AG04450 (cell line): ENCODE measurements at regions not wholly inside any gene's neighbourhood (a gene's known extent, or its start where the extent isn't known, plus 50 kb on each side); places are given as distances from the start of the nearest gene placed in this dataset.

Experiments
- CTCF ChIA-PET: fragments of 300-600, 350-600 bp; formaldehyde crosslinking; extraction: SDS; loops from one replicate; lab custom pipeline; 2022; ENCODE audit warnings: antibody characterized with exemption, inconsistent platforms; lab: Charles Lee
- POLR2A ChIA-PET: fragments of 350-600 bp; formaldehyde crosslinking; extraction: SDS; loops from one replicate; lab custom pipeline; 2021; ENCODE audit warnings: antibody characterized with exemption, inconsistent platforms; lab: Yijun Ruan, JAX
- DNase-seq: peaks from one replicate; pipeline ENCODE4 v3.0.0-alpha.2; 2011; ENCODE audit warnings: low read depth, low spot score
- H3K27ac ChIP-seq: one replicate; pipeline ENCODE4 v1.5.1; 2012; ENCODE audit warnings: low read depth, low read length, control low read depth
- H3K27me3 ChIP-seq: one replicate; pipeline ENCODE4 v1.6.0; 2012; ENCODE audit warnings: low read length; ENCODE audit not compliant: control insufficient read depth, insufficient read depth
- H3K4me3 ChIP-seq: 2 replicates; pipeline ENCODE4 v1.5.1; 2011; ENCODE audit warnings: mild to moderate bottlenecking, low read depth, low read length, control low read depth
- H3K9me3 ChIP-seq: 2 replicates; pipeline ENCODE4 v1.5.1; 2012; ENCODE audit warnings: low read length; ENCODE audit not compliant: control insufficient read depth, insufficient read depth
- TF ChIP-seq, protein P1 (sequence below): IDR thresholded peaks from 2 replicates; pipeline ENCODE4 v1.5.1; 2011; ENCODE audit warnings: low read depth, low read length, control low read depth, inconsistent platforms

DNA sequence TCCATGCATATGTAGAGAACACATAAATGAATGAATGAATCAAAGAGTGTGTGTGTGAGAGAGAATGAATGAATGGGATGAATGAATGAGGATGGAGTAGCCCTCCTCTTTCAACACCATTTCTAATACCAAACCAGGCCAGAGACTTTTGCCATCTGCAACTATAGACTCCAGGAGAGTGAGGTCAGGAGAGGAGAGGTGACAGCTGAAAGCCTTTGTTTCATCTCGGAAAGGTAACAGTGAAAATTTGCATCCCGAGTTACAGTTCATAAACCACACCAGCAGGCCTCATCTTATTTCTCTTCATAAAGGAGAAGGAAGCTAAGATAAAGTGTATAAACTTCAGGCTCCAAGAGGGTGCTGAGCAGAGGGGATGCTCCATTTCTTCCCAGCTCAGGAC, 255.3 kb upstream of the KLF4 start:
- TF ChIP-seq, protein P1, sequence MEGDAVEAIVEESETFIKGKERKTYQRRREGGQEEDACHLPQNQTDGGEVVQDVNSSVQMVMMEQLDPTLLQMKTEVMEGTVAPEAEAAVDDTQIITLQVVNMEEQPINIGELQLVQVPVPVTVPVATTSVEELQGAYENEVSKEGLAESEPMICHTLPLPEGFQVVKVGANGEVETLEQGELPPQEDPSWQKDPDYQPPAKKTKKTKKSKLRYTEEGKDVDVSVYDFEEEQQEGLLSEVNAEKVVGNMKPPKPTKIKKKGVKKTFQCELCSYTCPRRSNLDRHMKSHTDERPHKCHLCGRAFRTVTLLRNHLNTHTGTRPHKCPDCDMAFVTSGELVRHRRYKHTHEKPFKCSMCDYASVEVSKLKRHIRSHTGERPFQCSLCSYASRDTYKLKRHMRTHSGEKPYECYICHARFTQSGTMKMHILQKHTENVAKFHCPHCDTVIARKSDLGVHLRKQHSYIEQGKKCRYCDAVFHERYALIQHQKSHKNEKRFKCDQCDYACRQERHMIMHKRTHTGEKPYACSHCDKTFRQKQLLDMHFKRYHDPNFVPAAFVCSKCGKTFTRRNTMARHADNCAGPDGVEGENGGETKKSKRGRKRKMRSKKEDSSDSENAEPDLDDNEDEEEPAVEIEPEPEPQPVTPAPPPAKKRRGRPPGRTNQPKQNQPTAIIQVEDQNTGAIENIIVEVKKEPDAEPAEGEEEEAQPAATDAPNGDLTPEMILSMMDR: no peak
- POLR2A ChIA-PET: no interaction called here
- CTCF ChIA-PET: no interaction called here

GRCh38 chr9:107742531-107743309, 253.2 kb upstream of the KLF4 start:
- CTCF ChIA-PET: interaction anchor here (1.6 kb wide), 1 partner anchor 259 kb away, joined by 3 read pairs; no protein-coding TSS in a partner anchor
- no peak for DNase-seq
- TF ChIP-seq, protein P1: no peak
- Histone ChIP-seq H3K27ac (no peak overlapping the region), H3K4me3 (no peak overlapping the region), H3K9me3 (no peaks in the 10 kb centered on the region; the same call in 1 of the 2 replicates), H3K27me3 (no peaks in the 10 kb centered on the region)
- POLR2A ChIA-PET: no interaction called here

More for the DNA sequence above, 255.3 kb upstream of the KLF4 start:
- no peak overlapping the region for H3K27ac ChIP-seq
- H3K4me3 ChIP-seq: no peak overlapping the region
- no peak for DNase-seq
- H3K27me3 ChIP-seq: no peaks in the 10 kb centered on the region
- no peaks in the 10 kb centered on the region for H3K9me3 ChIP-seq

DNA sequence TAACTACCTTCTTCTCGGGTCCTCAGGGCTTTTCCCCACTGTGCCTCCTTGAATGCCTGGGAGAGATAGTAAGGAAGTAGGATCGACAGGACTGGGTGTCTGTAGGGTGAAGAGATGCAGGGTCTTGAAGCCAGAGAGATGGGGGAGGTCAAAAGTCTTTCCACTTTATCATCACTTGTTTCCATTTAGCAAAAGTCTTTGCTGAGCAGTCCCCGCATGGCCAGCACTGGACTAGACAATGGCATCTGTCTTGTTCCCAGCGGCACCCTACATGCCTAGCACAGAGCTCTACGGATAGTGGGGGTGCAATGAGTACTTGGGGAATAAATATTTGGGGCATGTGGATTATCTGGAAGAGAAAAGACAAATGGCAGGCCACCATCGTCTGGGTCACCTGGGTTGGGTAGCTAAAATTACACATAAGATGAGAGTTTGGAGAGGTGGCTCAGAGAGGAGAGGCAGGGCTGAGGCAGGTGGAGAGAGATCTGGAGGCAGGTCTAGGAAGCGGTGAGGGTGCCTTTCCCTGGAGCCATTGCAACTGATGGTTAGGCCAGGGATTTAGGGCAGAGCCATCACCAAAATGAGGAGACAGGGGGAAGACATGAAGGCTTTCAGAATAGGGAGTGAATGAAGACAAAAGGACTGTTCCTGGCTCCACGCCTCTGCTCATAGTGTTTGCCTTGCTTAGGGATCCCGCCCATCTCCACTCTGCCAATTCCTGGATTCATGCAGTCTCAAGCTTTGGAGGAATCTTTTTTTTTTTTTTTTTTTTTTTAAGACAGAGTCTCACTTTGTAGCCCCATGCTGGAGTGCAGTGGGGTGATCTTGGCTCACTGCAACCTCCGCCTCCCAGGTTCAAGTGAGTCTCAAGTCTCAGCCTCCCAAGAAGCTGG, 250.8 kb upstream of the KLF4 start:
- Histone ChIP-seq H3K9me3 (no peaks in the 10 kb centered on the region; the same call in 1 of the 2 replicates), H3K27me3 (no peaks in the 10 kb centered on the region), H3K27ac (no peak overlapping the region), H3K4me3 (no peak overlapping the region)
- ChIA-PET POLR2A (no interaction called here), CTCF (no interaction called here)
- no peak for DNase-seq
- TF ChIP-seq, protein P1: no peak

GRCh38 chr9:107739601-107740082, 250.1 kb upstream of the KLF4 start:
- Histone ChIP-seq H3K27me3 (no peaks in the 10 kb centered on the region), H3K27ac (no peak overlapping the region), H3K9me3 (no peaks in the 10 kb centered on the region; the same call in 1 of the 2 replicates), H3K4me3 (no peak overlapping the region)
- TF ChIP-seq, protein P1: no peak
- DNase-seq: no peak
- ChIA-PET CTCF (no interaction called here), POLR2A (no interaction called here)
